H1 (cell line): ENCODE measurements at regions not wholly inside any gene's neighbourhood (a gene's known extent, or its start where the extent isn't known, plus 50 kb on each side); places are given as distances from the start of the nearest gene placed in this dataset.

Experiments
- CTCF ChIA-PET: fragments of 300-600 bp; sonication (Branson Sonifier 250); formaldehyde crosslinking; loops from one replicate; lab custom pipeline; 2021; ENCODE audit not compliant: partially characterized antibody; lab: Charles Lee
- POLR2A ChIA-PET: fragments of 300-600 bp; sonication (Branson Sonifier 250); formaldehyde crosslinking; loops from one replicate; lab custom pipeline; 2021; ENCODE audit warnings: inconsistent platforms; ENCODE audit not compliant: partially characterized antibody; lab: Charles Lee
- DNase-seq, 2 experiments: peaks; one replicate each; pipeline versions ENCODE4 v3.0.0 to v3.0.0-alpha.2; 2010 to 2022; ENCODE audit warnings: low spot score in 2 of 2, low read depth in 1 of 2, mixed read lengths in 1 of 2
- FAIRE-seq: peaks from 2 replicates; lab custom pipeline; 2011; peaks lifted over from hg19 to GRCh38; lab: Jason Lieb, UNC
- H2AFZ ChIP-seq: 2 replicates; pipeline ENCODE4 v1.8.1; 2012; ENCODE audit warnings: low read length, inconsistent platforms
- H2AK5ac ChIP-seq: 2 replicates; pipeline ENCODE4 v1.6.1; 2013; ENCODE audit warnings: low read depth, low read length
- H2BK120ac ChIP-seq: replicated peaks from 2 replicates; pipeline ENCODE3; 2013; ENCODE audit warnings: low read depth, low read length, inconsistent platforms
- H2BK12ac ChIP-seq: 2 replicates; pipeline ENCODE4 v1.6.1; 2013; ENCODE audit warnings: low read depth, low read length
- H2BK15ac ChIP-seq: 2 replicates; pipeline ENCODE4 v1.6.1; 2013; ENCODE audit warnings: low read length
- H2BK20ac ChIP-seq: 2 replicates; pipeline ENCODE4 v1.6.1; 2013; ENCODE audit warnings: low read length
- H2BK5ac ChIP-seq: 2 replicates; pipeline ENCODE4 v1.6.1; 2013; ENCODE audit warnings: low read depth, low read length
- H3K14ac ChIP-seq: 2 replicates; pipeline ENCODE4 v1.6.1; 2013; ENCODE audit warnings: inconsistent platforms; ENCODE audit not compliant: insufficient read length
- H3K18ac ChIP-seq: 2 replicates; pipeline ENCODE4 v1.6.1; 2013; ENCODE audit warnings: low read length; ENCODE audit errors: extremely low read depth
- H3K23ac ChIP-seq: 2 replicates; pipeline ENCODE4 v1.6.1; 2013; ENCODE audit warnings: inconsistent platforms; ENCODE audit not compliant: insufficient read length
- H3K23me2 ChIP-seq: 2 replicates; pipeline ENCODE4 v1.6.1; 2013; ENCODE audit warnings: low read depth, low read length
- H3K27ac ChIP-seq: 2 replicates; pipeline ENCODE4 v1.6.1; 2011; ENCODE audit warnings: low read depth, low read length, inconsistent platforms
- H3K27me3 ChIP-seq, 4 experiments: replicated peaks in 1 of 4; 1 replicate in 1 of 4; 2 replicates in 3 of 4; pipeline versions ENCODE4 v1.6.1 to v1.8.1; 2011 to 2013; ENCODE audit warnings: low read length in 3 of 4, mild to moderate bottlenecking in 3 of 4, inconsistent platforms in 2 of 4, mixed read lengths in 2 of 4, moderate library complexity in 1 of 4; ENCODE audit not compliant: control insufficient read depth in 3 of 4, insufficient read depth in 3 of 4; ENCODE audit errors: extremely low read depth in 1 of 4
- H3K36me3 ChIP-seq, 4 experiments: 2 replicates each; pipeline versions ENCODE4 v1.6.1 to v1.8.1; 2011 to 2013; ENCODE audit warnings: mild to moderate bottlenecking in 4 of 4, low read length in 3 of 4, moderate library complexity in 2 of 4, control low read depth in 1 of 4, inconsistent platforms in 1 of 4; ENCODE audit not compliant: insufficient read depth in 4 of 4, control insufficient read depth in 2 of 4
- H3K4ac ChIP-seq: replicated peaks from 2 replicates; pipeline ENCODE3; 2013; ENCODE audit warnings: low read length, low read depth, mixed read lengths, inconsistent platforms; ENCODE audit not compliant: insufficient read length
- H3K4me1 ChIP-seq, 4 experiments: replicated peaks in 1 of 4; 1 replicate in 1 of 4; 2 replicates in 3 of 4; pipeline versions ENCODE4 v1.6.1 to v1.8.1; 2011 to 2013; ENCODE audit warnings: low read length in 3 of 4, inconsistent platforms in 2 of 4, mixed read lengths in 1 of 4; ENCODE audit not compliant: insufficient read depth in 4 of 4, control insufficient read depth in 3 of 4
- H3K4me2 ChIP-seq, 2 experiments: 2 replicates each; pipeline versions ENCODE4 v1.6.1 to v1.8.1; 2011 to 2013; ENCODE audit warnings: low read depth in 2 of 2, low read length in 2 of 2, control low read depth in 1 of 2, inconsistent platforms in 1 of 2, mild to moderate bottlenecking in 1 of 2; ENCODE audit not compliant: insufficient read depth in 1 of 2
- H3K4me3 ChIP-seq, 4 experiments: fragments of 200-600, 300-600 bp in 1 of 4; sonication (generic), shearing (Covaris generic), sonication (Bioruptor Twin) in 1 of 4; 2 replicates each; pipeline versions ENCODE4 v1.5.1 to v1.8.1; 2011 to 2016; ENCODE audit warnings: low read length in 4 of 4, low read depth in 3 of 4, control low read depth in 2 of 4, inconsistent platforms in 2 of 4, mild to moderate bottlenecking in 2 of 4, mixed read lengths in 1 of 4, moderate library complexity in 1 of 4; ENCODE audit not compliant: insufficient read depth in 2 of 4; ENCODE audit errors: extremely low read depth in 1 of 4
- H3K56ac ChIP-seq: replicated peaks from 2 replicates; pipeline ENCODE3; 2013; ENCODE audit warnings: low read depth, mild to moderate bottlenecking, mixed read lengths, low read length, inconsistent platforms; ENCODE audit not compliant: insufficient read length
- H3K79me1 ChIP-seq: 2 replicates; pipeline ENCODE4 v1.6.1; 2013; ENCODE audit warnings: low read depth, low read length, control low read depth
- H3K79me2 ChIP-seq, 2 experiments: 2 replicates each; pipeline versions ENCODE4 v1.6.1 to v1.8.1; 2012 to 2013; ENCODE audit warnings: low read length in 2 of 2, mild to moderate bottlenecking in 2 of 2, inconsistent platforms in 1 of 2; ENCODE audit not compliant: insufficient read depth in 2 of 2, control insufficient read depth in 1 of 2
- H3K9ac ChIP-seq, 4 experiments: replicated peaks in 1 of 4; 1 replicate in 1 of 4; 2 replicates in 3 of 4; pipeline versions ENCODE4 v1.6.1 to v1.8.1; 2011 to 2013; ENCODE audit warnings: low read depth in 3 of 4, low read length in 3 of 4, control low read depth in 2 of 4, mild to moderate bottlenecking in 2 of 4, moderate library complexity in 2 of 4, inconsistent platforms in 1 of 4; ENCODE audit errors: extremely low read depth in 1 of 4
- H3K9me3 ChIP-seq, 2 experiments: 2 replicates each; pipeline versions ENCODE4 v1.6.1 to v1.8.1; 2012 to 2013; ENCODE audit warnings: mild to moderate bottlenecking in 2 of 2, moderate library complexity in 2 of 2, control low read depth in 1 of 2, inconsistent platforms in 1 of 2, low read depth in 1 of 2, low read length in 1 of 2, mixed read lengths in 1 of 2; ENCODE audit not compliant: insufficient read depth in 2 of 2
- H4K20me1 ChIP-seq, 2 experiments: replicated peaks in 1 of 2; 2 replicates each; pipeline versions ENCODE3 to v1.8.1; 2011 to 2013; ENCODE audit warnings: inconsistent platforms in 2 of 2, low read length in 2 of 2, mild to moderate bottlenecking in 1 of 2; ENCODE audit not compliant: insufficient read depth in 2 of 2, control insufficient read depth in 1 of 2
- H4K5ac ChIP-seq: 2 replicates; pipeline ENCODE4 v1.6.1; 2013; ENCODE audit warnings: low read length, low read depth, mixed read lengths, inconsistent platforms; ENCODE audit not compliant: insufficient read length
- H4K8ac ChIP-seq: 2 replicates; pipeline ENCODE4 v1.8.0; 2013; ENCODE audit warnings: mild to moderate bottlenecking, moderate library complexity, low read length, inconsistent platforms; ENCODE audit not compliant: insufficient read depth; ENCODE audit errors: extremely low read depth
- H4K91ac ChIP-seq: replicated peaks from 2 replicates; pipeline ENCODE3; 2013; ENCODE audit warnings: low read length, mixed read lengths, inconsistent platforms; ENCODE audit not compliant: insufficient read length
- BACH1 ChIP-seq: IDR thresholded peaks from 2 replicates; pipeline ENCODE4 v1.6.1; 2012; ENCODE audit warnings: low read length, improper control_type of control experiment
- KDM4A ChIP-seq: IDR thresholded peaks from one replicate; pipeline ENCODE4 v1.7.1; 2012; ENCODE audit warnings: low read depth, mild to moderate bottlenecking, moderate library complexity, low read length, inconsistent platforms; ENCODE audit not compliant: severe bottlenecking
- MAFK ChIP-seq: IDR thresholded peaks from 2 replicates; pipeline ENCODE4 v1.6.1; 2012; ENCODE audit warnings: low read depth, mild to moderate bottlenecking, improper control_type of control experiment, low read length
- POLR2A ChIP-seq, 2 experiments: IDR thresholded peaks; 1 replicate in 1 of 2; 2 replicates in 1 of 2; pipeline ENCODE4 v1.6.1; 2011; ENCODE audit warnings: low read depth in 2 of 2, low read length in 2 of 2, mild to moderate bottlenecking in 2 of 2; ENCODE audit errors: control extremely low read depth in 1 of 2
- RBBP5 ChIP-seq: IDR thresholded peaks from 2 replicates; pipeline ENCODE4 v1.7.1; 2012; ENCODE audit warnings: low read depth, mild to moderate bottlenecking, inconsistent platforms, low read length, moderate library complexity, borderline replicate concordance
- RFX5 ChIP-seq: IDR thresholded peaks from 2 replicates; pipeline ENCODE4 v1.6.1; 2011; ENCODE audit warnings: low read depth, low read length, improper control_type of control experiment, borderline replicate concordance
- SP2 ChIP-seq: IDR thresholded peaks from 2 replicates; pipeline ENCODE4 v1.6.1; 2012; ENCODE audit warnings: mild to moderate bottlenecking, low read length, inconsistent platforms
- TAF7 ChIP-seq: optimal IDR thresholded peaks from 2 replicates; pipeline ENCODE3; 2011; ENCODE audit warnings: low read depth, mild to moderate bottlenecking, inconsistent platforms, low read length, moderate library complexity, borderline replicate concordance
- TBP ChIP-seq: IDR thresholded peaks from 2 replicates; pipeline ENCODE4 v1.6.1; 2011; ENCODE audit warnings: low read depth, low read length, improper control_type of control experiment
- WGBS, 2 experiments: shearing (Covaris generic) in 1 of 2; methylation state at CpG; one replicate each; pipeline versions ENCODE4 v1.1.6 to v1.1.7; 2013 to 2015; ENCODE audit warnings: low lambda C conversion rate in 2 of 2, mixed read lengths in 2 of 2, inconsistent platforms in 1 of 2, low coverage in 1 of 2, missing lambda C conversion rate in 1 of 2; ENCODE audit not compliant: insufficient replicate concordance in 2 of 2, insufficient coverage in 1 of 2, insufficient read length in 1 of 2; ENCODE audit errors: extremely low coverage in 1 of 2, missing lambda C conversion rate in 1 of 2; 5-methylcytosine and 5-hydroxymethylcytosine counted together
- TF ChIP-seq, protein P1 (sequence below): IDR thresholded peaks from 2 replicates; pipeline ENCODE4 v1.6.1; 2012; ENCODE audit warnings: inconsistent platforms
- TF ChIP-seq, protein P2 (sequence below): IDR thresholded peaks from 2 replicates; pipeline ENCODE4 v1.6.1; 2012; ENCODE audit warnings: inconsistent platforms

DNA sequence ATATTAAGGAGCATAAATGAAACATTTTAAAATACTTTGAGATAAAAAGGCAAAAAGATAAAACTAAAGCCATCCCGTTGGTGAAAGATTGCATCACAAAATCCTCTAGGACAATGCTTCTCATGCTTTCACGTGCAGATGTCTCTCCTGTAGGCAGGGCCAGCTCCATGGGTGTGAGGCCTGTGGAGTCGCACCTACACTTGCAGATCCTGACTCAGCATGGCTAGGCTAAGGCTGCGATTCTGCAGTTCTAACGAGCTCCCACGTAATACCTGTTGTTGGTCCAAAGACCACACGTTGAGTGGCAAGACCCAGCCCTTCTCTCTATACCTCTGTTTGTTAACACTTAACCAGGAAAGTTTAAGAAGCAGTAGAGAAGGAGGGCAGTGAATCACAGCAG, 62.1 kb upstream of the CAPRIN1 start:
- CTCF ChIA-PET, result interaction anchor here (0.8 to 7.0 kb wide), 10 partner anchors 9 to 181 kb away, joined by 3 to 51 read pairs (median 18); no protein-coding TSS in a partner anchor
- no peak for FAIRE-seq

More for the DNA sequence above, 62.1 kb upstream of the CAPRIN1 start:
- Histone ChIP-seq H2AK5ac (no peak overlapping the region), H2AFZ (peak overlapping the region; percentile 40; the same call in 1 of the 2 replicates), H3K36me3 (no peaks in the 10 kb centered on the region), H3K79me2 (no peaks in the 10 kb centered on the region), H2BK12ac (no peak overlapping the region), H3K23me2 (no peaks in the 10 kb centered on the region), H2BK5ac (no peak overlapping the region), H3K9me3 (peaks cover 0 to 7% of the 10 kb centered on the region in 2 experiments; a peak in 2 of 4 replicates), H3K14ac (no peak overlapping the region), H4K20me1 (no peaks in the 10 kb centered on the region), H3K79me1 (no peaks in the 10 kb centered on the region), H3K4me3 (no peak overlapping the region), H3K23ac (peak overlapping the region; percentile 10), H3K4me1 (no peaks in the 10 kb centered on the region), H3K9ac (no peak overlapping the region; a peak in 1 of 7 replicates), H4K8ac (no peak overlapping the region), H3K27me3 (no peaks in the 10 kb centered on the region), H3K56ac (no peak overlapping the region), H4K91ac (no peak overlapping the region), H4K5ac (no peak overlapping the region), H3K4me2 (no peak overlapping the region), H3K18ac (no peak overlapping the region), H2BK20ac (no peak overlapping the region), H2BK120ac (no peak overlapping the region), H3K4ac (no peak overlapping the region), H3K27ac (no peak overlapping the region), H2BK15ac (no peak overlapping the region)
- WGBS, 2 experiments, result 78% methylated on average over 7 of the region's 7 CpGs; no CpG with 5 or more reads in 1 of the 2 experiments
- POLR2A ChIA-PET, result no interaction called here
- DNase-seq, result no peak
- no peak for TF ChIP-seq RFX5
- TF ChIP-seq POLR2A (IDR thresholded peaks at IDR 0.05; ENCODE audit: control extremely low read depth in 1 of 2, low read depth in 2 of 2, low read length in 2 of 2), result no peak
- TF ChIP-seq RBBP5, result no peak
- no peak for TF ChIP-seq KDM4A
- TF ChIP-seq SP2, result no peak
- TF ChIP-seq TAF7, result no peak
- TF ChIP-seq, protein P1, sequence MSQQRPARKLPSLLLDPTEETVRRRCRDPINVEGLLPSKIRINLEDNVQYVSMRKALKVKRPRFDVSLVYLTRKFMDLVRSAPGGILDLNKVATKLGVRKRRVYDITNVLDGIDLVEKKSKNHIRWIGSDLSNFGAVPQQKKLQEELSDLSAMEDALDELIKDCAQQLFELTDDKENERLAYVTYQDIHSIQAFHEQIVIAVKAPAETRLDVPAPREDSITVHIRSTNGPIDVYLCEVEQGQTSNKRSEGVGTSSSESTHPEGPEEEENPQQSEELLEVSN, result peak; percentile 9; the same call in 1 of the 2 replicates
- no peak for TF ChIP-seq TBP
- TF ChIP-seq, protein P2, sequence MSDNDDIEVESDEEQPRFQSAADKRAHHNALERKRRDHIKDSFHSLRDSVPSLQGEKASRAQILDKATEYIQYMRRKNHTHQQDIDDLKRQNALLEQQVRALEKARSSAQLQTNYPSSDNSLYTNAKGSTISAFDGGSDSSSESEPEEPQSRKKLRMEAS, result peak; percentile 71
- TF ChIP-seq BACH1, result peak; percentile 56; the same call in 1 of the 2 replicates
- TF ChIP-seq MAFK, result 0 out of 2 replicates have a peak, but pooled peaks have one; percentile 34
